Activated naive CD8-positive, alpha-beta T cell (primary cell): ENCODE measurements at regions not wholly inside any gene's neighbourhood (a gene's known extent, or its start where the extent isn't known, plus 50 kb on each side); places are given as distances from the start of the nearest gene placed in this dataset.

ENCODE experiments used
- H3K27ac Mint-ChIP-seq: one replicate; pipeline ENCODE4 v1.8.0; 2021; ENCODE audit warnings: mixed read lengths
- H3K27me3 Mint-ChIP-seq: one replicate; pipeline ENCODE4 v1.8.0; 2021; ENCODE audit warnings: mixed read lengths
- H3K36me3 Mint-ChIP-seq: one replicate; pipeline ENCODE4 v1.8.0; 2021; ENCODE audit warnings: mixed read lengths
- H3K4me1 Mint-ChIP-seq: one replicate; pipeline ENCODE4 v1.8.0; 2021; ENCODE audit warnings: low read depth, mixed read lengths
- H3K4me3 Mint-ChIP-seq: one replicate; pipeline ENCODE4 v1.8.0; 2021; ENCODE audit warnings: mild to moderate bottlenecking, mixed read lengths
- H3K9me3 Mint-ChIP-seq: one replicate; pipeline ENCODE4 v1.8.0; 2021; ENCODE audit warnings: low read depth, mixed read lengths

DNA sequence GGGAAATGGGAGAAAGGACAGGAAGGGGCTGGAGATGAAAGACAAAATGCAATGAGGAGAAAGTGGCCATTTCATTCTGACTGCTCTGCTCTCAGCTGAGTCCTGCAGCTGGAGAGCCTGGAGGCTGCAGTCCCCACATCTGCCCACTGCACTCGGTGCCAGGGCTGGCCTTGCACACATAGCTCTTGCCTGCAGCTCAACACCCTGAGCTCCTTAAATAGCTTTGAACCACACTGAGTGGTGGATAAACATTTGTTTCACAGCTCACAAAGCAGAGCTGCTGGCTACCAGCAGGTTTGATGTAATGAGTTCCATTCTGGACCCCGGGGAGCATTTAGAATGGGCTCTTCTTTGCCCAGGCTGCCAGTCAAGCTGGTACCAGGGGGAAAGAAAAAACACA, 426.1 kb upstream of the CADM1 start:
- Mint-ChIP-seq H3K36me3 (no peaks in the 10 kb centered on the region), H3K27ac (no peak overlapping the region), H3K4me1 (peaks cover 4% of the 10 kb centered on the region), H3K27me3 (no peaks in the 10 kb centered on the region), H3K4me3 (no peak overlapping the region), H3K9me3 (no peaks in the 10 kb centered on the region)

DNA sequence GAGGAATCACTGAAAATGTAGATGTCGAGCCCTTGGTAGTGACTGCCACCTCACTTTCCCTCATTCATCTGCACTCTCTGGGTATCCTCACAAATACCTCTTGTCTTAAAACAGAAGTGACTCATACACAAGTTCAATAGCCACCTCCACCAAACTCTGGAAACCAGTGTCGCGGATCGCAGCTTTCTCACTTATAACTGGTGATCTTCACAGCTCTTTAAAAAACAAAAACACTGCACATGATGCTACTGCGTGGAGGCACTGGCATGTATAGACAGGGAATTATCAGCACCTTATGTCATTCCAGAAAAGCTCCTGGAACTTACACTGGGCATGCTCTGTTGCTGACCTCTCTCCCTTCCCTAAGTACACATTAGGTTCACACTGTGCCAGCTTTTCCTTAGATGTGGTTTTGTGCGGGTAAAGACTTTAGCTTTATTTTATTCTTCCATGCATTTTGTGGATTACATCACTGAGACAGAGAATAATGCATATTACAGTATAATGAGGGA, 425.5 kb upstream of the CADM1 start:
- Mint-ChIP-seq H3K27me3 (no peaks in the 10 kb centered on the region), H3K27ac (no peak overlapping the region), H3K36me3 (no peaks in the 10 kb centered on the region), H3K4me1 (peaks cover 7% of the 10 kb centered on the region), H3K9me3 (no peaks in the 10 kb centered on the region), H3K4me3 (no peak overlapping the region)

DNA sequence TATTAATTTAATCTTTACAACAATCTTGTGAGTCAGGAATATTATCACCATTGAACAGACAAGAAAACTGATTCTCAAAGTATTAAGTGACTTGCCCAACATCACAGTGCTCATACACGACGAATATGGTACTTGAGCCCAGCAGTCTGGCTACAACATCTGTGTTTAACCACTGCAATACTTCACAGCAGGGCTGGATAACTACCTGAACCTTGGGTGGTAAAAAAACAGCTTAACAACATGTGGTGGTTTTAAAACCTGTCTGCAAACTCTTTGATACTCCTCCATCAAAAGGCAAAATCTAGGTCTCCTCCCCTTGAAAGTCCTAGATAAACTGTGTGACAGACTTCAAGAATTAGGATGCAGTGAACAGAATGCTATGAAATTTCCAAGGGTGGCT, 424.6 kb upstream of the CADM1 start:
- H3K4me3 Mint-ChIP-seq: no peak overlapping the region
- H3K27ac Mint-ChIP-seq: no peak overlapping the region
- no peaks in the 10 kb centered on the region for H3K9me3 Mint-ChIP-seq
- no peaks in the 10 kb centered on the region for H3K27me3 Mint-ChIP-seq
- no peaks in the 10 kb centered on the region for H3K36me3 Mint-ChIP-seq
- peaks cover 8% of the 10 kb centered on the region for H3K4me1 Mint-ChIP-seq

DNA sequence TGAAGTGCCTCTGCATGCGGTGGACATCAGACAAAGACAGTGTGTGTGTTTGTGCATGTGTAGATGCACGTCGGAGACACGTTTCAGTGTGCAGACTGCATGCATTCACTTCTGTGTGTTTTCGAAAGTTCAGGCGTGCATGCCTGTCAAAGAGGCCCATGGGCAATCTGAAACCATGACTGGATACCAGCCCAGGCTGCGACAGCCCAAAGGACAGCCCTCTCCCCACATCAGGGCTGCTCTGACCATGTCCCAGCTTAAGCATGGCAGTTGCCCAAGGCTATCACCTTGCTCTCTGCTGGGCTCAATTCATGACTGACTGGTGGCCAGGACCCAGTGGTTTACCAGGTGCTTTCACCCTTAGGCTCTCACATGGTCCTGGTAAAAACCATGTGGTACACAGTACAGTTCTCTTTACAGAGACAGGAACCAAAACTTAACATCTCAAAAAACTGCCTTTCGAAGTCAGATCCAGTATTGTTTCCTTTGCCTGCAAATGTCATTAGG, 423.7 kb upstream of the CADM1 start:
- Mint-ChIP-seq H3K9me3 (no peaks in the 10 kb centered on the region), H3K4me3 (no peak overlapping the region), H3K4me1 (peaks cover 8% of the 10 kb centered on the region), H3K27me3 (no peaks in the 10 kb centered on the region), H3K36me3 (no peaks in the 10 kb centered on the region), H3K27ac (no peak overlapping the region)

DNA sequence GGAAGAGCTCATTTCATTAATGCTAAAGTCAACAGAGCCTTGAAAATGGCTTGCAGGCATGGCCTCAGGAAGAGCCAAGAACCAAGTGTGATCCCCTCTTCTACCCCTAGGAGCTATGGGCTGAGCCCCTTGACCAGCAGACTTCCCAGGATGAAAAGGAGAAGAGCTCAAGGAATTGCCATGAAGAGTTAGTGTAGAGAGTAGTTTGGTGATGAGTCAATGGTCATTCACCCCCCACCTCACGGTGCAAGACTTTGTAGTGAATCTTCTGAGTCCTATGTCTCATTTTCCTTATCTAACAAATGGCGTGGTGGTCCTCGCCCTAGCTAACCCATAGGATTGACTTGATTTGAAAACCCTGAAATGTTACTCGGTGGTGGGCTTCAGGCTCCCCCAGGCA, 422.4 kb upstream of the CADM1 start:
- no peaks in the 10 kb centered on the region for H3K9me3 Mint-ChIP-seq
- no peaks in the 10 kb centered on the region for H3K36me3 Mint-ChIP-seq
- H3K27me3 Mint-ChIP-seq: no peaks in the 10 kb centered on the region
- peaks cover 8% of the 10 kb centered on the region for H3K4me1 Mint-ChIP-seq
- H3K4me3 Mint-ChIP-seq: no peak overlapping the region
- no peak overlapping the region for H3K27ac Mint-ChIP-seq

DNA sequence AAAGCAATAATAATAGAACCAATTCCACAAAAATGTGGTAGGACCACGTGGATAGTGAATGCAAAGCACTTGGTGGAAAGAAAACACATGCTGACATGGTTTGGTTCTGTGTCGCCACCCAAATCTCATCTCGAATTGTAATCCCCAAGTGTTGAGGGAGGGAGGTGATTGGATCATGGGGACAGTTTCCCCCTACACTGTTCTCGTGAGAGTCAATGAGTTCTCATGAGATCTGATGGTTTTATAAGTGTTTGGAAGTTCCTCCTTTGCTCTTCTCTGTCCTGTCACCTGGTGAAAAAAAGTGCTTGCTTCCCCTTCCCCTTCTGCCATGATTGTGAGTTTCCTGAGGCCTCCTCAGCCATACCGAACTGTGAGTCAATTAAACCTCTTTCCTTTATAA, 421.9 kb upstream of the CADM1 start:
- Mint-ChIP-seq H3K4me3 (no peak overlapping the region), H3K9me3 (no peaks in the 10 kb centered on the region), H3K4me1 (peaks cover 8% of the 10 kb centered on the region), H3K27ac (no peak overlapping the region), H3K27me3 (no peaks in the 10 kb centered on the region), H3K36me3 (no peaks in the 10 kb centered on the region)

DNA sequence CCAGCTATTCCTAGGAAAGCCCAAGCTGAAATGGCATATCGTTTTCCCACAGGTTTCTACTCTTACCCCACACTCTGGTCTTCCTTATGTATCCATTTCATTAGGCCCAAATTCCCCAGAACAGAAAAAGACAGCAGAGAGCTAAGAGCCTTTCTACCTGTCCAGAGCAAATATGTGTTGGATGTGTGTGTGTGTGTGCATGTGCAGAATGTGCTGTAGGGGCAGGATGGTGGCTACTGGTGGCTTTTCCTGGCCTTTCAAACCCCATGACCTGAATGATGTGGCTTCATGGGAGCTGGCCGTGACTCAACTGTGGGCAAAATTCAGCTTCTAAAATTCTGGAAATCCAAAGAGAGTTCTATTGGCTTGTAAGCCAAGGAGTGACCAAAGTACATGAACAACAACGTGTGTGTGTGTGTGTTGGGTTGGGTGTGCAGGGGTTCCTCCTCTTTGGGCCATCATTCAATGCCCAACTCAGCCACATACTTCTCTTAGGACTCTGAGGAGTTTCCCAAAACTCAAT, 421.4 kb upstream of the CADM1 start:
- Mint-ChIP-seq H3K27me3 (no peaks in the 10 kb centered on the region), H3K27ac (peak overlapping the region; percentile 68), H3K4me1 (peaks cover 8% of the 10 kb centered on the region), H3K4me3 (no peak overlapping the region), H3K36me3 (no peaks in the 10 kb centered on the region), H3K9me3 (no peaks in the 10 kb centered on the region)

DNA sequence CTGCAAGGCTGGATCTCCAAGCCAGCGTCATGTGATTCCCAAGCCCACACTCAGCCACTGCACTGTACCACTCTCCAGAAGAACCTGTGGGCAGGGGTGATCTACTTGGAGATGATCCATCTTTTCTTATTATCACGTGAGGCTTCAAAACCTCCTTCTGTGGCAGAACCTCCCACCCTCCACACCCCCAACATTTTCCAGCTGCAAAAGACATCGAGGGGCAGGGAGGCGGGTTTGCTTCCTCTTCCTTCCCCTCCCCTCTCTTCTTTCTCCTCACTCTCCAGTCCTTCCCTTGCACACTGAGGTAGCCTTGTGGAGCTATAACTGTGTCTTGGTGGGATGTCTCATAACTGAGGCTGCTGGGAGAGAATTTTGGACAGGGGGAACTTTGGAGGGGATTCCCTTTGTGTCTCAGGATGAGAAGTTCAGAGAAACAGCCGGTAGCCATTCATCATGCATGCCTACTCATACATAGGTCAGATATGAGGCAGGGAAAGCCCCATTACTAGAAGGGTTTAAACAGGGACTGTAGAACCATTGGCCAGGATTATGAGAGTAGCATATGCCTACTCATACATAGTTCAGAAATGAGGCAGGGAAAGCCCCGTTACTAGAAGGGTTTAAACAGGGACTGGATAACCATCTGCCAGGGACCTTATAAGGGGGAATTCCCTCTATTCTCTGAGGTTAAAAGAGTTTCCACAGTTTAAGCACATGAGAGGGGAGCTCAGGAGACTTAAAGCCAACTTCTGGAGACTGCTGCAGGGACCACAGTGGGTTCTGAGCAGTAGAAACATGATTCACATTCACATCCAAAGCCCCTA, 420.7 kb upstream of the CADM1 start:
- Mint-ChIP-seq H3K27ac (peak overlapping the region; percentile 68), H3K4me1 (peaks cover 8% of the 10 kb centered on the region), H3K27me3 (no peaks in the 10 kb centered on the region), H3K4me3 (no peak overlapping the region), H3K36me3 (no peaks in the 10 kb centered on the region), H3K9me3 (no peaks in the 10 kb centered on the region)

DNA sequence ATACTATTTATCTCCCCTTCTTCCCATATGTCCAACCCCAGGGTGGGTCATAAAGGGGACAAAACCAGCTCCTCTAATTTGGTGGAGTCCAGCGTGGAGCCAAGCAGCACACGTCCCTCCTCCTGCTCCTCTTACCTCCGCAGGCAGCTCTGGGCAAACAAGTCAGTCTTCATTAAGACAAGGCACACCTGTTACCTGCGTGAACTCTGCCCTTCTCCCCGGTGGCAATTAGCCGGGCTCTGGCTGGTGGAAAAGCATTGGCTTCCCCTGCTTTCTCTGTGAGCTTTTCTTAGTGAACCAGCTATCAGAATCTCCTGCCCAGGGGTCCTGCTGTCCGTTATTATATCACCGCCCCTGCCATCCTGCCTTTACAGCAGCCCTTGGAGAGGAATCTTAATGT, 418.7 kb upstream of the CADM1 start:
- Mint-ChIP-seq H3K4me3 (no peak overlapping the region), H3K27ac (no peak overlapping the region), H3K9me3 (no peaks in the 10 kb centered on the region), H3K4me1 (peaks cover 8% of the 10 kb centered on the region), H3K27me3 (peaks cover 2% of the 10 kb centered on the region), H3K36me3 (no peaks in the 10 kb centered on the region)

DNA sequence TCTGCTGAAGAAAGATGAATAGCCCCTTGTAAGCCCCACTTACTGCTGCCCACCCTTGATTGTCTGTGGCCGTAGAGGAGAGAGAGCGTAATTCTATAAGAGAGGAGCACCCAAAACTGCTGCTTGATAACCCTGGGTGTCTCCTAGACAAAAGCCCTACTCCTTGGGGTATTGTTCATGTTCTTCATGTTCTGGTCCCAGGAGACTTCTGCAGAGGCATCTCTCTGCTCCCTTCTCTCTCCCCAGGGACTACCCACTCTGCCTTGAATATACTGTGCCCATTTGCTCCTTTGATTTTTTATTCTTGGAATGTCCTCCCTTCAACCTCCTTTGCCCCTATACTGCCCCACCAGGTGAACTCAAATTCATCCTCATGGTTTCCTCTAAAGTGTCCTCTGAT, 417.8 kb upstream of the CADM1 start:
- H3K4me3 Mint-ChIP-seq: no peak overlapping the region

DNA sequence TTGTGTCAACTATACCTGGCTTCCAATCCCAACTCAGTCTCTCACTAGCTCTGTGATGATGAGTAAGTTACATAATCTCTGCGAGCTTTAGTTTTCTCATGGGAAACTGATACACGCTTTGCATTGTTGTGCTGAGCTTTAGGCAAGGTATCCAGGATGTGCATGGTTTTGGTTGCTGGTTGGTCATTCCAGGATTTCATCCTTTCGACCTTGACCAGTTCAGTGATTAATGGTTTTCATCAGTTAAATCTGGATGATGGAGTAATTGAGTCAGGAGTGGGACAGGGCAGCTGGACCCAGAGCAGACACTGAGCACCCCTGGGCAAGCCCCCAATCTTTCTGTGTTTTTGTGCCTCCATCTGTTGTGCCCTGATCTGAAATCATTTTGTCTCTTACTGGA, 417.3 kb upstream of the CADM1 start:
- Mint-ChIP-seq H3K4me1 (peaks cover 8% of the 10 kb centered on the region), H3K4me3 (no peak overlapping the region), H3K27ac (no peak overlapping the region), H3K27me3 (peaks cover 2% of the 10 kb centered on the region), H3K9me3 (no peaks in the 10 kb centered on the region), H3K36me3 (no peaks in the 10 kb centered on the region)

More for the DNA sequence above, 417.8 kb upstream of the CADM1 start:
- Mint-ChIP-seq H3K27me3 (peaks cover 2% of the 10 kb centered on the region), H3K9me3 (no peaks in the 10 kb centered on the region), H3K27ac (no peak overlapping the region), H3K36me3 (no peaks in the 10 kb centered on the region), H3K4me1 (peaks cover 8% of the 10 kb centered on the region)

DNA sequence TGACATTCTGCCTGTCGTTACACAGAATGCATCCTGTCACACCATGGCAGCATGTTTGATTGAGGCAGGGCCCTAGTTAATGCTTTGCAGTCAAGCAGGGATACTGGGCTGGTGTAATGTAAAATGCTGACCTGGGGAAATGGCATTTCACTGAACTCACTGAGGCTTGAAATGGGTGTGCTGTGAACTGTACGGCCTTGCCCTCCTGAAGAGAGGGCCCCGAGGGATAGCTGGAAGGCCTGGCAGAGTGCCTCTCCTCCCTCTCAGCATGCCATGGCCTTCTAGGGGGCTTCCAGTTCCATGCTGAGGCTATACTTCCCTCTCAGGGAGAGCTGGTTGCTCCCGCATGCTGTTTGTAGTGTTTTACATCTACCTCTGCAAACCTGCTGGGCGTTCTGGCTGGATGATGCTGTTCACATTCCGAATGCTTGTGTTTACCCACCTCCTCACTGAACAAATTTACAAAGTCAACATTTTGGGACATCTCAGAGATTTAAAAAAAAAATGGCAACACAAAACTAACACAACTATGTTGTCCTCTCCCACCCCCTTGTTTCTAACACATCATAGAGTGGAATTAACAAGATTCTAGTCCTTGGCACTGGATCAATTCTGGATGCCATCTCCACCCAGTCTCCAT, 416.7 kb upstream of the CADM1 start:
- Mint-ChIP-seq H3K27ac (no peak overlapping the region), H3K4me3 (no peak overlapping the region), H3K36me3 (no peaks in the 10 kb centered on the region), H3K27me3 (peaks cover 2% of the 10 kb centered on the region), H3K9me3 (no peaks in the 10 kb centered on the region), H3K4me1 (peaks cover 8% of the 10 kb centered on the region)

DNA sequence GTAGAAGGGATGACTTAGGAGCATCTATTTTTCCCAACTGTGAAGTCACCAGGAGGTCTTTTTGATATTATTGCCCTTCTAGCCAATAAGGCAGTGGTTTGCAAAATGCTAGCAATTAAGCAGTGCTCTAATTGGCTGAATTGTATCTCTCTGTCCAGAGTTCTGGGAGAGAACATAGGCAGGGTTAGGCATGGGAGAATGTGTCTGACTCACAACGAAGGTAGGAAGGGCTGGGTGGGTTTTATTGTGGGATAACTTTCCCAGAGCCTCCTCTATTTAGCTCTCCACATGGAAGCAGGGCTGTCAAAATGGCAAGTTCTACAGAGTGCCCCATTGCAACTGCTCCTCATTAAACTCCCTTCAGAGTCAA, 415.9 kb upstream of the CADM1 start:
- no peak overlapping the region for H3K27ac Mint-ChIP-seq
- H3K4me1 Mint-ChIP-seq: peaks cover 3% of the 10 kb centered on the region
- H3K27me3 Mint-ChIP-seq: peaks cover 2% of the 10 kb centered on the region
- no peak overlapping the region for H3K4me3 Mint-ChIP-seq
- no peaks in the 10 kb centered on the region for H3K9me3 Mint-ChIP-seq
- H3K36me3 Mint-ChIP-seq: no peaks in the 10 kb centered on the region

DNA sequence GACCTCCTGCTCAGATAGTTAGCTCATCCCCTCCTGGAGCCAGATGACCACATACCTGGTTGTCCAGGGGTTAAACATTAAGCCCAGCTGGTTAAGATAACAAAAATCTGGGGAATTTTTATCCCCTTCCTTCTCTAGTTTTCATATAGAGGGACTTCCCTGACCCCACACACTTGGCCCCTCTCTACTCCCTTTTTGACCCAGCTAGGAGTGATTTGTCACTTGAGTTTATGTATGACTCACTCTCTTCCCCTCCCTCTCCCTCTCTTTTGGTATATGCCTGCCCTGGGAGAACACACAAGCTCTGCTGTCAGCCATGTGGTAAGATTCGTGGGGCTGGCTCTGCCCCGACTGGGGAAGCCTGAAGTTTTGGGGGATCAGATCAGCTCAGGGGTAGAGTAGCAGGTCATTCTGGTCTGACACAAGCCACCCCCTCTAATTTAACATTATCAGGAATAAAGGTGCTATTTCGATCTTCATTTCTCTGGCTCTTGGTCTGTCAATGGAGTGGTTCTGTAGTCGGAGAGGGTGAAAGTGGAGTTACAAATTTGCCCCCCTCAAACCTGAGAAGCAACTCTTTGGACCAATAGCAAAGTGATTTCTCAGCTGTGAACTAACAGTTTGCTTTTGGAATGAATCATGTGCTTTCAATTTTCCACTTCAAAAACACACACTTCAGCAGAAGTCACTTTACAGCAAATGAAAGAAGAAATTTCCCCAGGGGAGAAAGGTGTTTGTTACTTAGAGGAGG, 415.3 kb upstream of the CADM1 start:
- Mint-ChIP-seq H3K9me3 (no peaks in the 10 kb centered on the region), H3K4me1 (no peaks in the 10 kb centered on the region), H3K27ac (peak overlapping the region; percentile 55), H3K4me3 (no peak overlapping the region), H3K36me3 (no peaks in the 10 kb centered on the region), H3K27me3 (peaks cover 2% of the 10 kb centered on the region)

DNA sequence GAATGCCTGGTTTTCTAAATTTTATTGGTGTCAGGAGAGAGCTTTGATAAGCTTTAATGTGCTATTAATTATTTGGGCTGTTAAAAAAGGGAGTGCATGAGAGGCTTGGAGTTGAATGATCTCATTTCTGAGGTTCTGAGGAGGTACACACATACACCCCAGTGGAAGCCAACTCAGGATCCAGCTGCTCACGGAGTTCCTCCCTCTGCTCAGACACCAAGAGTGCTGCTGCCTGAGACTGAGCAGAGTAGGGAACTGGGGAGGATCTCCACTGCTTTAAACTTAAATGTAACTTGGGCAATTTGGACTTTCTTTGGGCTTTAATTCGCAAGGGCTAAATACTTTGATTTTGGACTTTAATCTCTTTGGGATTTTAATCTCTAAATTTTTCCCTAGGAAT, 414.4 kb upstream of the CADM1 start:
- H3K27ac Mint-ChIP-seq: no peak overlapping the region
- peaks cover 2% of the 10 kb centered on the region for H3K27me3 Mint-ChIP-seq
- H3K9me3 Mint-ChIP-seq: no peaks in the 10 kb centered on the region
- no peaks in the 10 kb centered on the region for H3K36me3 Mint-ChIP-seq
- H3K4me1 Mint-ChIP-seq: no peaks in the 10 kb centered on the region
- no peak overlapping the region for H3K4me3 Mint-ChIP-seq
